ENCODE measurements at regions not wholly inside any gene's neighbourhood (a gene's known extent, or its start where the extent isn't known, plus 50 kb on each side); places are given as distances from the start of the nearest gene placed in this dataset.

DNA sequence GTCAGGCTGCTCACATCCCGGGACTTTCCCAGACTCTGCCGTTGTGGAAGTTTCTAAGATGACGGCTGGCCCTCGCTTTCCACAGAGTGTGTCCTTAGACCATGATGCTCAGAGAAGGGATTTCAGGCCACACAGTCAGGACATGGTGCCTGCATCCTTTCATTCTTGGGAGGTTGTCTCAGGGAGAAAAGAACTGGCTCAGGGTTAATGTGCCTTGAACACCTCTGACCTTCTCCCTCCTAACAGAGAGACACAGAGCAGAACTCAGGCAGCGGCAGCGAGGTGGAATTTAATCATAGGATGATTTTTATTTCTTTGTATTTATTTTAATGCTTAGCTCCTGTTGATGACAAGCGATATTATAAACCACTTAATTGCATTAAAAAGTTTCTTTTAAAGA is 96.9 kb upstream of the ATP2B2 start:
- H3K4me3 ChIP-seq (replicated peaks; ENCODE audit: low read depth, low read length) = no peak overlapping the region
- no peak for DNase-seq (ENCODE audit: extremely low read depth, low read depth)
- TF ChIP-seq, protein P1, sequence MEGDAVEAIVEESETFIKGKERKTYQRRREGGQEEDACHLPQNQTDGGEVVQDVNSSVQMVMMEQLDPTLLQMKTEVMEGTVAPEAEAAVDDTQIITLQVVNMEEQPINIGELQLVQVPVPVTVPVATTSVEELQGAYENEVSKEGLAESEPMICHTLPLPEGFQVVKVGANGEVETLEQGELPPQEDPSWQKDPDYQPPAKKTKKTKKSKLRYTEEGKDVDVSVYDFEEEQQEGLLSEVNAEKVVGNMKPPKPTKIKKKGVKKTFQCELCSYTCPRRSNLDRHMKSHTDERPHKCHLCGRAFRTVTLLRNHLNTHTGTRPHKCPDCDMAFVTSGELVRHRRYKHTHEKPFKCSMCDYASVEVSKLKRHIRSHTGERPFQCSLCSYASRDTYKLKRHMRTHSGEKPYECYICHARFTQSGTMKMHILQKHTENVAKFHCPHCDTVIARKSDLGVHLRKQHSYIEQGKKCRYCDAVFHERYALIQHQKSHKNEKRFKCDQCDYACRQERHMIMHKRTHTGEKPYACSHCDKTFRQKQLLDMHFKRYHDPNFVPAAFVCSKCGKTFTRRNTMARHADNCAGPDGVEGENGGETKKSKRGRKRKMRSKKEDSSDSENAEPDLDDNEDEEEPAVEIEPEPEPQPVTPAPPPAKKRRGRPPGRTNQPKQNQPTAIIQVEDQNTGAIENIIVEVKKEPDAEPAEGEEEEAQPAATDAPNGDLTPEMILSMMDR (IDR thresholded peaks at IDR 0.05; ENCODE audit: low read depth, low read length, missing control alignments) = no peak

DNA sequence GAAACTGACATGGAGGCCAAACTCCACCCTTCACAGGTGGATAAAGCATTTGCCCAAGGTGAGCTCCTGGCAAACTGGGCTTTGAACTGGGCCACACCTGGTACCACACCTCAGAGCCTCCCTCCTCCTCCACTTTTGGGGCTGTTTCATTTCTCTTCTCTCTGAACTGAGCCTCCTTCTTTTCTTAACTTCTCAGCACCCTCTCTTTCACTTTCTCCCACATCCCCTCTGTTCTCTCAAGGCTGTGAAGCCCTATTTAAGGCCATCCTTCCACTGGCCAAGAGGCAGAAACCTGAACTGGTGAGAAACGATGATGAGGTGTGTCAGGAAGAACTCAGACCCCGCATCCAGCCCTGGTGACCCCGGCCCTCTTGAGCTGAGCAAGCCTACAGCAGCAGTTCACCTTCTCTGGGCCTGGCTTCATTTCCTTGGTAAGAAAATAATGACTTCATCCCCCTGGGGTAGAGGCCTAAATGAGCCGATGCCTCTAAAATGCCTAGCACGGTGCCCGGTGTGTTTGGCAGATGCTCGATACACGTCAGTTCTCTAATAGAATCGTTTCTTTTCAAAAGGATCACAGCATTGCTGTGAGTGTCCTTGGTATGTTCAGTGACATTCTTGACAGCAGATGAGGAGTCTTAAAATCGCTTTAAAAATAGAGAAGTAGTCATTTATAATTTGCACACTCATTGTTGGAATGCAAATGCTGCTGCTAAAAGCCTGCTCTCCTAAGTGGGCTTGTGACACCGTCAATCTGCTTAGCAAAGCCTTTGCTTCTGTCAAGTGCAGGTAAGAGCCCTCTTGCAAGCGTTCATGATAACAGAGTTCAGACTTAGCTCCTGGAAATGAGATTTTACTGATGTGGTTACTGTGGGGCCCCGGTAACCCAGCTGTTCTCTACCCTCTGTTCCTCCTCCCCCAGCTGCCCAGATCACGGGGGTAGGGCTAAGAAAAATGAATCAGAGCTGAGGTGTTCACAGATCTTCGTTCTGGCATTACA is 97.7 kb upstream of the ATP2B2 start:
- H3K4me3 ChIP-seq (replicated peaks; ENCODE audit: low read depth, low read length) = no peak overlapping the region
- DNase-seq (ENCODE audit: extremely low read depth, low read depth) = no peak
- TF ChIP-seq, protein P1 (IDR thresholded peaks at IDR 0.05; ENCODE audit: low read depth, low read length, missing control alignments) = no peak

DNA sequence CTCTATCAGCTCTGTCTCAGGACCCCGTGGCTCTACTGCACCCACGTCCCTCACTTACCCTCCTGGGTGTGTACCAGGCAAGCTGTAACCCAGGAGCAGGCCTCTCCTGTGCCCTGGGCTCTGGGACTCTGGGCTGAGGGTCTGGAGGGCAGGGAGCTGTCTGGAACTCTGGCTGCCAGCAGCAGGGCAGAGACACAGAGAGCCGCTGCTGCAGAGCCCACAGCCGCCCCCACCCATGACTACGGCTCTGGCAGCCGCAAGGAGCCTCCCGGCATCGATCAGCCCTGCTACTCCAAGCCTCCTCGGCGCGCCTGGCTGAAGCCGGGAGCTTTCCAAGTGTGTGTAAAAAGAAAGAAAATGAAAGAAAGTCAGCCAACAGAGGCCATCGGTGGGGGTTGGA is 103.7 kb upstream of the ATP2B2 start:
- no peak for DNase-seq (ENCODE audit: extremely low read depth, low read depth)
- TF ChIP-seq, protein P1 (IDR thresholded peaks at IDR 0.05; ENCODE audit: low read depth, low read length, missing control alignments) = no peak
- H3K4me3 ChIP-seq (replicated peaks; ENCODE audit: low read depth, low read length) = no peak overlapping the region

DNA sequence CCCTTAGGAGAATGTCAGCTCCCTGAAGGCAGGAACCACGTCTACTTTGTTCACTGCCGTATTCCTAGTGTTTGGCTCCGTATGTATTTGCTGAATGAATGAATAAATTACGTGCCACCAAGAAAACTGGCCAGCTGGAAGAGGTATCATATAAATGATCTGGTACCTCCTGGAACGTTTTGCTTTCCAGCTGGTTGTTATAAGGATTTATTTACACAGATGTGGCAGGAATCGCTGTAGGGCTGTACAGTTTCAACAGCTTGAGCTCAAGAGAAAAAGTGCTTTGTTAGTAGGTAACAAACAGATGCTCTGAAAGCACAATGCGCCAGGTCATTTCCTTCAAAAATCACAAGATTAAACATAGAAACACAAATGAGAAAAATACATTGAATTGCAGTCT is 108.8 kb upstream of the ATP2B2 start:
- DNase-seq (ENCODE audit: extremely low read depth, low read depth) = no peak
- TF ChIP-seq, protein P1 (IDR thresholded peaks at IDR 0.05; ENCODE audit: low read depth, low read length, missing control alignments) = no peak
- H3K4me3 ChIP-seq (replicated peaks; ENCODE audit: low read depth, low read length) = no peak overlapping the region

DNA sequence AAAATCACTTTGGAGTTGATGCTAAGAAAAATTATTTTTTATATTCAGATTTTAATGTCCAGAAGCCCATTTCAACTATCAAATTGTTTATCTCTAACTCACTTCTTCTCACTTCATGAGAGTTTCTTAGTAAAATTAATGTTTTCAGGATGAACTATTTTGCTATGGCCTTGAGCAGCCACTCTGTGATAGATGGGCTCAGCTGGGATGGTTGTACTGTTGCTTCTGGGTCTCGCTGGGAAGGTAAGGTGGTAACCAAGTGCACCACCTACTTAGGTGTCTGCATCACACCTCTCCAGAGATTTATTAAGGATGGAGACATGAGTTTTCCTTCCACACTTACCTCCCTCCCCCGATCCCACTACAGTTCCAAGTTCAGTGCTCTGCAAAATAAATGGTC is 110.3 kb upstream of the ATP2B2 start:
- no peak overlapping the region for H3K4me3 ChIP-seq (replicated peaks; ENCODE audit: low read depth, low read length)
- no peak for DNase-seq (ENCODE audit: extremely low read depth, low read depth)
- TF ChIP-seq, protein P1 (IDR thresholded peaks at IDR 0.05; ENCODE audit: low read depth, low read length, missing control alignments) = no peak

DNA sequence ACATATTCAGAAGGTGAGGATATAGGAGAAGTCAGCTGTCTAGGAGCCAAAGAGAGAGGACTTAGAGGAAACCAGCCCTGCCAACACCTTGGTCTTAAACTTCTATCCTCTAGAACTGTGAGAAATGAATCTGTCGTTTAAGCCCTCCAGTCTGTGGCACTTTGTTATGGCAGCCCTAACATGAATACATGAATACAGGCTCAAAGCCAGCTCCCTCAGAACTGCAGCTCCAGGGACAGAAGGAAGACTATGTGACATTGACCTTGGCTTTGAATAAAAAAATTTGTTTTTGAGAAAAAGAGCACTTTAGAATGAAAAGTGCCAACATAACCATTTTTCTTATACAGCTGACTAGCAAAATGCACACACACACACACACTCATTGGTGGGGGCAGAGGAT is 110.9 kb upstream of the ATP2B2 start:
- H3K4me3 ChIP-seq (replicated peaks; ENCODE audit: low read depth, low read length) = no peak overlapping the region
- DNase-seq (ENCODE audit: extremely low read depth, low read depth) = no peak
- TF ChIP-seq, protein P1 (IDR thresholded peaks at IDR 0.05; ENCODE audit: low read depth, low read length, missing control alignments) = no peak

Measured in HFF-Myc (cell line).